Body of pancreas (tissue), 4 donors: ENCODE measurements at regions not wholly inside any gene's neighbourhood (a gene's known extent, or its start where the extent isn't known, plus 50 kb on each side); places are given as distances from the start of the nearest gene placed in this dataset.

Experiments
- POLR2A ChIP-seq, 3 donors: fragments of 450-650 bp; IDR thresholded peaks; one replicate each; pipeline ENCODE4 v1.6.1; 2016; ENCODE audit warnings: antibody characterized with exemption in 3 of 3, mild to moderate bottlenecking in 2 of 3
- TF ChIP-seq, protein P1 (sequence below), 7 experiments: fragments of 450-650 bp in 4 of 7; fragments of 200-600 bp in 3 of 7; sonication (generic) in 3 of 7; IDR thresholded peaks; one replicate each; pipeline ENCODE4 v1.5.1; 2016 to 2019; ENCODE audit warnings: antibody characterized with exemption in 7 of 7

DNA sequence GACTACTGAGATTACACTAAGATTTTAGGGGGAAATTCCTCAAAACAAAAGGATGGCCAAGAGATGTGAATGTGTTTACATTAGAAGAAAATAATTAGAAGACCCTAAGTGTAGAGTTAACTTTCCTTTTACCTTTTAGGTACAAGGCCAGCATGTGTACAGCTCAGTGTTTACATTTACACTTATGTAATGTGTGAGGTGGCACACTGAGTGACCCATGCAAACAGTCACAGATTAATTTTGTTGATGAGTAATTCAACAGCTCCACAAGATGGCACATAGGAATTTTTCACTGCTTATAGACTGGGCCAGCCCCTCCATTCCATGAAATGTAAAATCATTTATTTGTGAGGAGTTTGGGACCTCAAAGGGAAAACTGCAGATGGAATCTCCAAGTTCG lies 90.1 kb upstream of the SLC12A2 start:
- TF ChIP-seq POLR2A (IDR thresholded peaks at IDR 0.05) = no peak
- TF ChIP-seq, protein P1, sequence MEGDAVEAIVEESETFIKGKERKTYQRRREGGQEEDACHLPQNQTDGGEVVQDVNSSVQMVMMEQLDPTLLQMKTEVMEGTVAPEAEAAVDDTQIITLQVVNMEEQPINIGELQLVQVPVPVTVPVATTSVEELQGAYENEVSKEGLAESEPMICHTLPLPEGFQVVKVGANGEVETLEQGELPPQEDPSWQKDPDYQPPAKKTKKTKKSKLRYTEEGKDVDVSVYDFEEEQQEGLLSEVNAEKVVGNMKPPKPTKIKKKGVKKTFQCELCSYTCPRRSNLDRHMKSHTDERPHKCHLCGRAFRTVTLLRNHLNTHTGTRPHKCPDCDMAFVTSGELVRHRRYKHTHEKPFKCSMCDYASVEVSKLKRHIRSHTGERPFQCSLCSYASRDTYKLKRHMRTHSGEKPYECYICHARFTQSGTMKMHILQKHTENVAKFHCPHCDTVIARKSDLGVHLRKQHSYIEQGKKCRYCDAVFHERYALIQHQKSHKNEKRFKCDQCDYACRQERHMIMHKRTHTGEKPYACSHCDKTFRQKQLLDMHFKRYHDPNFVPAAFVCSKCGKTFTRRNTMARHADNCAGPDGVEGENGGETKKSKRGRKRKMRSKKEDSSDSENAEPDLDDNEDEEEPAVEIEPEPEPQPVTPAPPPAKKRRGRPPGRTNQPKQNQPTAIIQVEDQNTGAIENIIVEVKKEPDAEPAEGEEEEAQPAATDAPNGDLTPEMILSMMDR (IDR thresholded peaks at IDR 0.05) = no peak
